Hindlimb muscle (tissue), 1 donor: ENCODE measurements at regions not wholly inside any gene's neighbourhood (a gene's known extent, or its start where the extent isn't known, plus 50 kb on each side); places are given as distances from the start of the nearest gene placed in this dataset.
A peak's percentile ranks its signal among the peaks of the same experiment; 100 is the strongest.
"Not testable (repeated sequence)": the region's sequence is repeated elsewhere in the genome, so short reads cannot be mapped to it uniquely, and the experiment has no call there.

Experiments used
- DNase-seq: peaks from one replicate; pipeline ENCODE4 v3.0.0-alpha.2; 2013

DNA sequence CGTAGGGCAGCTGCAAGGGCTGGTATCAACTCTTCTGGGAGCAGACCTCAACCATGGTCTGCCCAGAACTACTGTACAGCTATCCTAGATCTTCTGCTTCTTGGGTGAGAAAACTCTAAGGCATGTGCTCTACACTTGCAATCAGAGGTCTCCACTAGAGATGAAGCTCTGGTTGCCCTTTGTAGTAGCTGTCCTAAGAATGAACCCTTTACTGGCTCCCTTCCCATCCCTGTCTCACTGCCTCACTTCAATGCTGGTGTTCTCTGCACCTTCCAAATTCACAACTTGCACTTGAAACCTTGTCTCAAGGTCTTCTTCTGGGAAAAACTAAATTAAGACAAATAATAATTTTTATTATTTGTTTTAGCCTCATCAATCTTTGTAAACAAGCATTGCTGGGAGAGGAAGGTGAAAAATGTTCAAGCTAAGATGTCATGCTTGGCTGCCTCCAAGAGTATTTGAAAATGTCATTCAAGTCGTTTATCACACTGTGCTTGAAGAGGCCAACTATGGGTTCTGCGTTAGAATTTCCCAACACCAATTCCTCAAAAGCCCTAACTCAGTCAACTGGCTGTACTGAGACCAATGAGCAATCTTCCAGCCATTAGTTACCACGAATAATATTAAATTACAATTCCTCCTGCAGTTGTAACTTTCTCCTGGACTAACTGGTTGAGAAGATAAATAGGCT lies 216.9 kb upstream of the ADRA1D start:
- DNase-seq = no peak

DNA sequence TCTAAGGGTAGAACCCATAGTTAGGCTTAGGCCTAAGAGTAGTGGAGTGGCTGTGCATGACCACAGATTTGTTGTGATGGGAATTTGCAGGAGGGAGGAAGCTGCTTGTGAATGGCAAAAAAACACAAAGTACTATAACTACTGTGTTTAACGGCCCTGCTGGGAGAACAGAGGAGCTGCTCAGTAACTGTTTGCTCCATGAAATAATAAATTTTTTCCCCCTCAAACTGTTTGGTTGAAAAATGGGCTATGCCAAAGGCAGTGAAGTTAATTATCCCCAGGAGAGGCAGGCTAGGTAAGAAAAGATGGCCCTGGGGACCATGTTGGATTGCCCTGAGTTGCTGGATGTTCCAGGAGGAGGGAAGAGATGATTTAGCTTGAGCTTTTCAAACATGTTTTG lies 216.1 kb upstream of the ADRA1D start:
- no peak for DNase-seq

DNA sequence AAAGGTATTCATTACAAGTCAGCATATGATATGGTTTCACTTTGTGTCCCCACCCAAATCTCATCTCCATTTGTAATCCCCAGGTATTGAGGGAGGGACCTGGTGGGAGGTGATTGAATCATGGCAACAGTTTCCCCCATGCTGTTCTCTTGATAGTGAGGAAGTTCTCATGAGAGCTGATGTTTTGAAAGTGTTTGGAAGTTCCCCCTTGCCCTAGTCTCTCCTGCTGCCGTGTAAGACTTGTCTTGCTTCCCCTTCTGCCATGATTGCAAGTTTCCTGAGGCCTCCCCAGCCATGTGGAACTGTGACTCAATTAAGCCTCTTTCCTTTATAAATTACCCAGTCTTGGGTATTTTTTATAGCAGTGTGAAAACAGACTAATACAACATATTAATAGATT lies 213.7 kb upstream of the ADRA1D start:
- DNase-seq = not testable (repeated sequence)

DNA sequence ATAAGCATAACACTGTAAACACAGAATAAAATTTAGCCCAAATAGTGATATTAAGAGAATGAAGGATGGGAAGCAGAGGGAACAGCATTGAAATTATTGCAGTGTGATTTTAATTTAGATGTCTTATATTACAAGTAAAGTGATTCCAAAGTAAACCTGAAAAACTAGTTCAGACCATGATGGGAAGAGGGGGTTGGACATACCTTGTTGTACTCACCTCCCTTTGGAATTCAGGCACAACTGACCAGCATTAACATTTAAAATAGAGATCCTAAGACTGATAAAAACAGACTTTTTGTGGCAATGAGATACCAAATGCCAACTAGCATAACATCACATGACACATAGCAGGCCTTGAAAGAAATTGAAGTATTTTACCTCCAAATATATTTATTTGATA lies 210.0 kb upstream of the ADRA1D start:
- no peak for DNase-seq

DNA sequence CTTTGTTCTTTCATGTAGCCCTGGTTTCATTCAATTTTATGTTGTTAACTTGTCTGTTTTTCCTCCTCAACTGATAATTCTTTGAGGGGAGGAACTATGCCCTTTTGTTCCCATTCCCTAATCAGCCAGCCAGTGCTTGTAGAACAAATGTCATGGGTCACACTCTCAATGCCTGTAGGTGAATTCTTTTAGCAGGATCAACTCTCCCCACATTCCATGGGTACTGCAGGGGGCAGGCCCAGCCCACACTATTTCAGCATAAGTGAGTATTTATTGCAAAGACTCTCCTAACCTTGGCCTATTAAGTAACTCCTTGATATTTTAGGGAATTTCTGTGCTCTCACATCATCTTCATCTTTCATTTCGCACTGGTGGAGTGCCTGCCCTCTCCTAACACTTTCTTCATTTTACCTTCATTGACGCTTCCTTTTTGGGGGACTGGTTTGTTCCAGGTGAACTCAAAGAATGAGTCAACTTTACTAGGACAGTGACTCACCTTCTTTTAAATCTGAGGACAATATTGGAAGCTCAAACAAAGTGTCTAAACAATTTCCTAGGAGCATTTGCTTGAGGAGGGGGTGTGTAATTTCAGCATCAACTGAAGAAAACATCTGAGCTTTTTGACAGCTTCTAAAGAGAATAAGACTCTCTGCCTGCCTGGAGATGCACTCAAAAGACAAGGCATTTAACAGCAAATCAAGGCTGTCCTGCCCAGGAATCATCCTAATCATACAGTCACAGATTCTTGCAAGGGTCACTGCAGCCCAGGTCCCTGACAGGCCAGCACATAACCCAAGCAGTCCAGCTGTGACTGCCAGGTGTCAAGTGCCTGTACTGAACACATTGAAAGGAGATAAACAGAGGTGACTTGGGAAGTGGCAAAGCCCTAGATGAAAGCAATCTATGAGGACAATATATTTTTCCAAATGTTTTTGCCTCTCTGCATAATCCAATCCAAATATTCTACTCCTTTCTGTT lies 208.8 kb upstream of the ADRA1D start:
- DNase-seq = no peak

DNA sequence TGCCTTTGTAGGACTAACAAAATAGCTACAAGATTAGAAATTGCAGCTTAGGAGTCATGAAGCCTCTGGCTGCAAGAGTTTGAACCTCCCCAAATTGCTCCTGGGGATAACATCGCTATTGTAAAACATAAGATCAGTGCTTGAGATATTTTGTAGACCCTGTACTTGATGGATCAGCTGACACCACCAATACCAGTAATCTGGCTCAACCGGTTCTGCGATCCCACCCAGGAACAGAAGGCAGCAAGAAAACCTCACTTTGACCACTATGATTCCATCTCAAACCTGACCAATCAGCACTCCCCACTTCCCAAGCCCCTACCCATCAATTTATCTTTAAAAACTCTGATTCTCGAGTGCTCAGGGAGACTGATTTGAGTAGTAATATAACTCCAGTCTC lies 206.9 kb upstream of the ADRA1D start:
- no peak for DNase-seq

DNA sequence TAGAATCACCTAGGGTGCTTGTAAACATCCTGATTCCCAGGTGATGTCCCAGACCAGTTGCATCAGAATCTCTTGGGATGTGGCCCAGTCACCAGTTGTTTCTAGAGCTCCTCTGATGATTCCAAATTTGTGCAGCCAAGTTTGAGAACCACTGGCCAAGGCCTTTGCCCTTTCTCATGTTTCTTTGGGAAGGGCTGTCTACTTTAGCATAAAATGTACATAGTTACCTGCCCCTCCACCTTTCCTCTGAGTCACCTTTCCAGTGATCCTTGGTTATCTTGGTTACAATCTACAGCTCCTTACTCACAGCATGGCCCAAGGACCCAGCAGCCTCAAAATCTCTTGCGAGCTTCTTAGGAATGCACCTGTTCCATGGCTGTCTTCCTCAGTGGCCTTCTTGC lies 206.2 kb upstream of the ADRA1D start:
- DNase-seq = no peak

DNA sequence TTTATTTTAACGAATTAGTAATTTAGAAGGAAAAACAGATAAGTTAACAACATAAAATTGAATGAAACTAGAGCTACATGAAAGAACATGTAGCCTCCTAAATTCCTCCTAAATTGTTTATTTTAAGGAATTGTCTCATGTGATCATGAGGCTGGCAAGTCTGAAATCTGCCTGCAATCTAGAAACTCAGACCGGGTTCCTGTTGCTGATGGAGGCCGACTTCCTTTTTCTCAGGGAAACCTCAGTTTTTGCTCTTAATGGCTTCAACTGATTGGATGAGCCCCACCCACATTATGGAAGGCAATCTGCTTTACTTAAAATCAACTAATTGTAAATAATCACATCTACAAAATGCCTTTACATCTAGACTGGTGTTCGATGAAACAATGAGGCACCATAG lies 205.0 kb upstream of the ADRA1D start:
- DNase-seq = no peak

DNA sequence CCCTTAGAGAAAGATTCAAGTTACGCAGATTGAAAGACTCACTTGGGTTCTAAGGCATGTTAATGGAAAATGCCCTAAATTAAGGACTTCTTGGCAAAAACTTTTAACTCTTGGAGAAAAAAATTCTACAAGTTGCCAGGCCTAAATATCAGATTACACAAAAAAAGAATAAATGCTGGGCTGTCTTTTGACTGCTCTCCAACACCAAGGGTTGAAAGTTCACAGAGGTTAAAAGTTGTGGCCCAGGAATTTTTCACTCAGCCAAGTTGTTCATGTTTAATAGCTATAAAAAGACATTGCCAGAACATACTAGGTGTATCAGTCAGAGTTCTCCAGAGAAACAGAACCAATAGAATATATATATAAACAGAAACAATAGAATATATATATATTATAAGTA lies 204.3 kb upstream of the ADRA1D start:
- no peak for DNase-seq

DNA sequence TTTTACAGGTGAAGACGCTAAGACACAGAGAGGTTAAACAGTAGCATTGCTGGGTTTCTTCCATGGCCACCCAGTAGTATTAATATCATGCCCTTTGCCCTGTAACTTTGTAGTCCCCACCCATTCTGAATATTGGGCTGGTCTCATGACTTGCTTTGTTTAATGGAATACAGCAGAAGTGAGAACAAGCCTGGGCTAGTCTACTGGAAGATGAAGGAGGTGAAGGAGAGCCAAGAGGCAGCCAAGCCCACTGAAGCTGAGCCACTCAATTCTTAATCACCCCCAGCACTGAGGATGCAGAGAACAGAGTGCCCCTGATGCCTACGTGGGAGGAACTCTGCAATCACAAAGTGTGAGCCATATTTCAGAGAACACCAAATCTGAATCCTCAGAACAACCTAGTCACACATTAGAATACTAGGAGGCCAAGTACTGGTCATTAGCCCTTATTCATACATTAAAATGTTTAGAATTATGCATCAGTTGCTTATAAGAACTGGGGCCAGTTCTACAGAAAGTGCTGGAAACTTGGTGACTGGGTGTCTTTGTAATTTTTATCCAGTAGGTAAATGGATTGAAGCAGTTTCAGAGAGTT lies 202.5 kb upstream of the ADRA1D start:
- DNase-seq = no peak

DNA sequence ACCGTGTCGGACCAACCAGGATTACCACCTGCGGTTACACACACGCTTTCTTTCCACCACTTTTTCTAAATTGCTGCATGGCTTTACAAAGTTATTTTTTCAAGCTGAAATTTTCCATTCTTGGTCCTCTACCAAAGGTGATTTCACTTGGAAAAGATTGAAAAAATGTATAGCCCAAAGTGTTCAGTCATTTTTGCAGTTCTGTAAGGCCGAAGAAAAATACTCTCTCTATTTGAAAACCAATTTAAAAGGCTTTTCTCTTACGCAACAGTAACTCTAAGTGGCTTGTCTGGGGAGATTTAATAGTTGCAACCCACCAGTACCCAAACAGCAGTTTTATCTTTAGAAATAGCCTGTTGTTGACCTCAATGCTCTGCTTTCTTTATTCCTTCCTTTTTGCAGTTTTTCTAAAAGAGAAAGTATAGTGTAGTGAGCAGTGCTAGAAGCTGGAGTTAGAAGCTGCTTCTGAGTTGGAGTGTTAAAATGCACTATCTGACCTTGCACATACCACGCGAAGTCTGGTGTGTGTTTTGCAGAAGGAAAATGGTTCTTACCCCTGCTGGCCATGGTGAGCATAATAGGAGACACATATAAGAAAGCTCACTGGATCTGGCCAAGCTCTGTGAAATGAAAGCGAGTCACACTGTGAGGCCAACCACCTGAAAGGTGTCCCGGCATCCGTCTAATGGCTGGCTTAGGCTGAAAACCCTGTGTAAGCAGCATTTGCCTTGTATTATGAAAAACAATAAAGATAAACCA lies 201.0 kb upstream of the ADRA1D start:
- peak; percentile 43 for DNase-seq

DNA sequence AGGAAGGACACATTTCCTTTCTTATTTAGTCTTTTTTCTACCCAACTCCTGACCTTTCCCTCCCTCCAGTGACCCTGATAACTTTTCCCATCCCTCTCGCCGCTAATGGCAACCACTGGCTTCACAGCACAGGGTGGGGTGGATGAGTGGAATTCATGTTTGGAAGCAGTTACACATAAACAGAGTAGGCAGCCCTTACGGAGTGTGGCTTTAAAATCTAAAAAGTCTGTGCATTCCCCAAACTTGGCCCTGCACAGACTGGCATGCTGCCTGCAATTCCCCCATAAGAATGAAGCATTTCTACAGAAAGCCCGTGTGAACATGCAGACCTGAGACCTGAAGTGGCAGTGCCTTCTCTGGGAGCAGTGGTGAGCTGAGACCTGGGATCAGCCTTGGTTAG lies 196.7 kb upstream of the ADRA1D start:
- DNase-seq = no peak

DNA sequence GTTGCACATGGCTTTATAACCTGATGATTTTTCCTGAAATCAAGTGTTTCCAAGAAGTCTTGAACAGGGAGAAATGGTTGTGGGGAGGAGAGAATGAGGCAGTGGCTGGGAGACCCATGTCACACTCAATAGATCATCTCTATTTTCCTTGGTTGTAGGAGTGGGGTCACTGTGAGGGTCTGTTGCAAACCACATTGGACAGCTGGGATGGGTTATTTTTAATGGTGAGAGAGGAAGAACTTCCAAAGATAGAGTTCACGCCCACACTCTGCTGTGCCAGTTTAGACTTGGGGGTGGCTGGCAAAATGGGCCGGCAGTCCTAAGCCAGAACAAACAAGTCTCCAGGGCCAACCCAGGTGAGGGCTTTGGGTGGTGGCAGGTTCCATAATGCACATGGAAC lies 196.2 kb upstream of the ADRA1D start:
- no peak for DNase-seq

DNA sequence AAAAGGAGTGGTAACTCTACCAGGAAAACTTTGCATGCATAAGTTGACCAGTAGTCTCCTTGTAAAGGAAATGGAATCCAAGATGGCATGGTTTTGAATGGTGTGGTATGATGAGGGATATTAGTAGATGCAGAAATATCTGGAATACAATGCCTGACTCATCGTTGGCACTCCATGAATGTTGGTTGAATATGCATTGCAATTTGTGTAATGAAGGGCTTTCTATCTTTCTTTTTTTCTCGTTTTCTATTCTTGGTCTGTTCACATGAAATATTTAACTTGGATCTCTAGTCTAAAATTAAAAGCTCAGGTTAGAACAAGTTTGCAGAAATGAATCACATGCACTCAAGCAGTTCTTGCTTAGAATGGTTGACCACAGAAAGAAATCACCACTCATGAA lies 195.3 kb upstream of the ADRA1D start:
- no peak for DNase-seq

DNA sequence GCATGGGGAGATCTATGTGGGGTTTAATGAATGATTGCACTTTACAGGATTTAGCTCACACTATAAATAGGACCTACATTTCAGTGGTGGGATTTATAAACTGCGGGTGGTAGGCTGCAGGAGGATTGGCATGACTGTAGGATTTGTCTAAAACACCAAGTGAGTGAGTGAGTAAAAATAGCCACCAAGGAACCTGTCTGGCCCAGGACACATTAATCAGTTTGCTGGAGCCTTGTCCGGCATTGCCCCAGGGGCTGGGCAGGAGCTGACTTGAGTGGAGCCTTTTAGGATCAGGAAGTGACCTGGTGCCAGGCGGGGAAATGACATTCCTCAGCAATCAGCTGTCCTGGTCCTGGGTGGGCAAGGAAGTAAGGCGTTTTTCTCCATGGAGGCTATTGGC lies 193.9 kb upstream of the ADRA1D start:
- DNase-seq = no peak

DNA sequence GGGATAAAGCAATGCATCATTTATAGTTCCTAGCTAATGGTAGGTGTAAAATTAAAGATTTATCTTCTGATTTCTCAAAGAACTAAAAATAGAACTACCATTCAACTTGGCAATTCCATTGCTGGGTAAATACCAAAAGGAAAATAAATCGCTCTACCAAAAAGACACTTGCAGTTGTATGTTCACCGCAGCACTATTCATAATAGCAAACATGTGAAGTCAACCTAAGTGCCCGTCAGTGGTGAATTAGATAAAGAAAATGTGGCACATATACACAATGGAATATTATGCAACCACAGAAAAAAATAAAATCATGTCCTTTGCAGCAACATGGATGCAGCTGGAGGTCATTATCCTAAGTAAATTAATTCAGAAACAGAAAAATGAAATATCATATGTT lies 192.8 kb upstream of the ADRA1D start:
- DNase-seq = no peak

DNA sequence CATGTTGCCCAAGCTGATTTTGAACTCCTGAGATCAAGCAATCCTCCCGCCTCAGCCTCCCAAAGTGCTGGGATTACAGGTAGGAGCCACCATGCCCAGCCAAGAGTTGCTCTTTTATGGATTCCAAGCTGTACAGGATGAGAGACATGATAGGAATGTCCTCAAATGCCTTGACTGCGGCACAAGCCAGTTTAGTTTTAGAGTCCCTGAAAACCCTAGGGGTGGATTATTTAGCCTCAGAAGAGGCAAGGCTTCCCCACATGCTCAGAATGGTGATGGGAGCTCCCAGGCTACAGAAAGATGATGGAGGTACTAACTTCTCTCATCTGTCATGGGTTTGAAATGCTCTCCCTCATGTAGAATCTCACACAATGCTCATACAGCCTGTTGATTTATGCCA lies 192.1 kb upstream of the ADRA1D start:
- no peak for DNase-seq

DNA sequence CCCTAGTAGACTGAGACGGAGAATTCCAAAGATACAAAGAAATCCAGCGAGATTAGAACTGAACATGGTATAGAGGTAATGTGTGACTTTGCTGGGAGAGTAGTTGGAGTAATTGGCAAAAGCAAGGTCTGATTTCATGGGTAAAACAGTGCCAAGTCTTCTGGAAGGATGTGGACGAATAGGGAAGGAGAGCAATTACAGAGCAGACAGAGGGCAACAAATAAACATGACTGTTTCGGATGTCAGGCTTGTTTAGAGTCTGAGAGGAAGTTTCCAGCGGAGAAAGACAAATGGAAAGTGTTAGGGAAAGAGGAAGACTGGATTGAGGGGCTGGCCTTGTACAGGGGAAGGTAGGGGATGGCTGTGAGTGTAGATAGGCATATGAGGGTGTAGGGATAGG lies 190.4 kb upstream of the ADRA1D start:
- DNase-seq = no peak

DNA sequence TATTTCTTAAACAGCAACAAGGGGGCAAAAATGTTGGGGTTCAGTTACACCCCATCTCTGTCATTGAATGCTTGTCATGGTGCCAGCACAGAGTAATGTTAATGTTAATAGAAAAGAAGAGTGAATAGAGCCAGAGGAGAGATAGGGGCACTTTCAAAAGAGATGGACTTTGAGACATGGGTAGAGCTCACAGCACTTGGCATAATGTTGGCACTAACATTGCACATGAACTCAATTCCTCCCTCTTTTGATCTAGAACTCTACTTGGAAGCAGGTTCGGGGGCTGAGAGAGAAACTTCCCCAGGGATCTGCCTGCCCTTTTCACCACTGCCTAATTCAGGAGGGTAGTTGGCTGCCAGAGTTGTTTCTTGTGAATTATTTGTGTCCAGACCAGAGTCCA lies 188.0 kb upstream of the ADRA1D start:
- no peak for DNase-seq

DNA sequence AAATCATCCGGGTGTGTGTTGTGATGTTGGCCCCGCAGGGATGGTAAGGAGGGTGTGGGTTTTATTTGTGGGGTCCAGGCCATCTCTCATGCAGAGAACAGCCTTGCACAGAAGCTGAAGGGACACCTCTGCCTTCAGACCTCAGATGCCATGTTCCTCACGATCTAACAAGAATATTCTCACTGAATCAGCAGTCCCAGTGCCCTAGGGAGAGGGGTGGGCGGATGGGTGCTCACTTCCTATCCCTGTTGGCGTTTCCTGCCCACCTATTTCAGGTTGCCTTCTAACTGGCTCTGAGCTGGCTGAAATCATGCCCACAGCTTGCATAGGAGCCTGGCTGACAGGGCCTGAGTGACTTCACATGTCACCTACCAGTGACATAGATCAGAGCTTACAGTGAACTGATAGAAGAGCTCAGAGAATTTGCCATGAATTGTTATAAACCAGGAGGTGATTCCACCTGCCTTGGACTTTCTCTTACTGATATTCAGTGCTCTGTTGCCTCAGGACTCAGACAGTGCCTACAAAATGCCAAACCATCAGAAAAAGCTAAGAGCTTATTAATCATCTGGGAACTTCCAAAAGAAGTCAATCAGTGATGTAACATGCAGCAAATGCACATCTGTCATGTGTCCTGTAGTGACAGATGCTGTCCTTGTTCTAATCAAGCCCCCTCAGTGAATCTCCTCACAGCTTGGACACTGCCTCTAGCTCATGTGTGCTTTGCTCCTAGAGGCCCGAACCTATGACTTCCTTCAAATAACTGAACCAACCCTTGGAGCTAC lies 186.8 kb upstream of the ADRA1D start:
- DNase-seq = no peak

DNA sequence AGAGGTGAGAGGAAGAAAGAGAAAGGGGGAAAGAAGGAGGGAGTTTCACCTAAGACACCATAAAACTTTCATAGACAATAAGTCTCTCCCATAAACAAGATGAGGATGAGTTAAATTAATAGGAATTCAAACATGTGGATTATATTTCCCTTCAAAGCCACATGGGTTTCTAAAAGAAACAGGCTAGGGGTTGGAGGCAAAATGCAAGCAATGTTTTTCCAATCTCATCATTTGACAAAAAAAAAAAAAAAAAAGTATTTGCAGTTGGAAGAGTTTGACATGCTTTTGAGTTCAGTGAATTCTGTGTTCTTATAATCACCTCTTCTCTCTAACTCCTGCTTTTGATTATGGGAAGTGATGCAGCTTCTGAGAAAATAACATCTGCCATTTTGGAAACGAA lies 186.1 kb upstream of the ADRA1D start:
- no peak for DNase-seq

DNA sequence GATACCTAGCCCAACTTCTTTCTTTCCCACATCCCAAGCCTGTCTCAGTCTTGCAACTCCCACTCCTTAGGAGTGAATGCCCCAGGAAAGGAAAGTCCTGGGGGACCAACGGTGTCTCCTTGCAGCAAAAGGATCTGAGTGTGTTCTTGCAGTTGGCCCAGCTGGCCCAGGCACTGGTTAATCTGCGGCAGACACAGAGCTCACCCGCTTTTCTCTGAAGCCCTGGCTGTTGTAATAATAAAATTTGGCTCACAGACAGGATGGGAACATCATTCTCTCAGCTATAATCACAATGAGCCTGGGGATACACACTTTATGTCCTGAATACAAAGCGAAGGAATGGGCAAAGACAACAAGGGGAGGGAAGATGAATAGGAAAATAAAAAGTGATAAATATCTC lies 185.6 kb upstream of the ADRA1D start:
- DNase-seq = no peak
